ENCODE measurements at regions not wholly inside any gene's neighbourhood (a gene's known extent, or its start where the extent isn't known, plus 50 kb on each side); places are given as distances from the start of the nearest gene placed in this dataset.

- CTCF ChIA-PET: no interaction called here
- H3K27me3 Mint-ChIP-seq (ENCODE audit: insufficient read depth, unreplicated experiment): no peaks in the 10 kb centered on the region
- intact Hi-C loops (cut with micrococcal nuclease; ENCODE audit: unreplicated experiment): no loop called here
- H3K4me3 ChIP-seq (ENCODE audit: low read depth, low read length): no peak overlapping the region
- H3K36me3 Mint-ChIP-seq (ENCODE audit: insufficient read depth, unreplicated experiment): no peaks in the 10 kb centered on the region
- H3K36me3 ChIP-seq (ENCODE audit: control insufficient read depth, insufficient read depth, low read length): no peaks in the 10 kb centered on the region
- no peak for TF ChIP-seq CTCF (IDR thresholded peaks at IDR 0.05; ENCODE audit: insufficient read depth in 1 of 2, low read depth in 1 of 2, low read length in 1 of 2, severe bottlenecking in 1 of 2, unreplicated experiment in 1 of 2)
- no peak overlapping the region for H3K4me3 Mint-ChIP-seq (ENCODE audit: unreplicated experiment)
- no TSS peak for BruUV-seq (replicated peaks)
- no peak for DNase-seq
- POLR2A ChIA-PET: no interaction called here
- H3K27me3 ChIP-seq (replicated peaks; ENCODE audit: control insufficient read depth, insufficient read depth, low read length): no peaks in the 10 kb centered on the region
- peak overlapping the region; percentile 26 for H3K27ac Mint-ChIP-seq (ENCODE audit: unreplicated experiment)
- H3K9me3 Mint-ChIP-seq (ENCODE audit: unreplicated experiment): peaks cover 13% of the 10 kb centered on the region
- no peaks in the 10 kb centered on the region for H3K9me3 ChIP-seq
- peaks cover 18% of the 10 kb centered on the region for H3K4me1 ChIP-seq
- H3K4me1 Mint-ChIP-seq (ENCODE audit: low read depth, unreplicated experiment): peaks cover 22% of the 10 kb centered on the region
Measured at GRCh38 chr5:125137535-125137934, 391.1 kb upstream of the ZNF608 start.

DNA sequence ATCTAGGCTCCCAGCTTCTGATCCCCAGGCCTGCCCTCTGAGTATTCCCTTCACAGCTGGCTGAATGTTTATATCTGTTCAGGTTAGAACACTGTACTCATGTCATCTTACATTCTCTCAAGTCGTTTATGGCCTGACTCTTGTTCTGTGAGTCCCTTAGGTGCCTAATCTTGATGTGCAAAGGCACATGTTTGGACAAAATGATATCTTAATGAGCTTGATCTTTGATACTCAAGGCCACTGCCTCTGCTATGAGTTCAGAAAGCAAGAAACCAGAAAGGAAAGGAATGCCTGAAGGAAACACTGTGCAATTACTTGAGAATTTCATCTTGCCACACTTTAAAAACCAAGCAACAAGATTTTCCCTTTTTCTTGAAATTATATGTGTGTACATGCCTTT, 391.8 kb upstream of the ZNF608 start:
- Mint-ChIP-seq H3K4me1 (ENCODE audit: low read depth, unreplicated experiment) (peaks cover 22% of the 10 kb centered on the region), H3K27ac (ENCODE audit: unreplicated experiment) (peak overlapping the region; percentile 26), H3K36me3 (ENCODE audit: insufficient read depth, unreplicated experiment) (no peaks in the 10 kb centered on the region), H3K9me3 (ENCODE audit: unreplicated experiment) (peaks cover 13% of the 10 kb centered on the region), H3K4me3 (ENCODE audit: unreplicated experiment) (no peak overlapping the region), H3K27me3 (ENCODE audit: insufficient read depth, unreplicated experiment) (no peaks in the 10 kb centered on the region)
- CTCF ChIA-PET: interaction anchor here (0.6 kb wide), 1 partner anchor 89 kb away, joined by 3 read pairs; no protein-coding TSS in a partner anchor
- intact Hi-C loops (cut with micrococcal nuclease; ENCODE audit: unreplicated experiment): no loop called here
- Histone ChIP-seq H3K9me3 (no peaks in the 10 kb centered on the region), H3K4me1 (peaks cover 18% of the 10 kb centered on the region), H3K4me3 (ENCODE audit: low read depth, low read length) (no peak overlapping the region), H3K27me3 (replicated peaks; ENCODE audit: control insufficient read depth, insufficient read depth, low read length) (no peaks in the 10 kb centered on the region), H3K36me3 (ENCODE audit: control insufficient read depth, insufficient read depth, low read length) (no peaks in the 10 kb centered on the region)
- POLR2A ChIA-PET: no interaction called here
- no peak for DNase-seq
- no peak for TF ChIP-seq CTCF (IDR thresholded peaks at IDR 0.05; ENCODE audit: insufficient read depth in 1 of 2, low read depth in 1 of 2, low read length in 1 of 2, severe bottlenecking in 1 of 2, unreplicated experiment in 1 of 2)
- no TSS peak for BruUV-seq (replicated peaks)

- no peak overlapping the region for H3K4me3 Mint-ChIP-seq (ENCODE audit: unreplicated experiment)
- H3K27ac Mint-ChIP-seq (ENCODE audit: unreplicated experiment): no peak overlapping the region
- H3K27me3 ChIP-seq (replicated peaks; ENCODE audit: control insufficient read depth, insufficient read depth, low read length): no peaks in the 10 kb centered on the region
- no peaks in the 10 kb centered on the region for H3K27me3 Mint-ChIP-seq (ENCODE audit: insufficient read depth, unreplicated experiment)
- intact Hi-C loops (cut with micrococcal nuclease; ENCODE audit: unreplicated experiment): no loop called here
- H3K9me3 Mint-ChIP-seq (ENCODE audit: unreplicated experiment): peaks cover 13% of the 10 kb centered on the region
- CTCF ChIA-PET: no interaction called here
- no peak for DNase-seq
- no peak overlapping the region for H3K4me3 ChIP-seq (ENCODE audit: low read depth, low read length)
- no TSS peak for BruUV-seq (replicated peaks)
- H3K4me1 ChIP-seq: peaks cover 17% of the 10 kb centered on the region
- H3K4me1 Mint-ChIP-seq (ENCODE audit: low read depth, unreplicated experiment): peaks cover 22% of the 10 kb centered on the region
- TF ChIP-seq CTCF (IDR thresholded peaks at IDR 0.05; ENCODE audit: insufficient read depth in 1 of 2, low read depth in 1 of 2, low read length in 1 of 2, severe bottlenecking in 1 of 2, unreplicated experiment in 1 of 2): no peak
- H3K9me3 ChIP-seq: no peaks in the 10 kb centered on the region
- no peaks in the 10 kb centered on the region for H3K36me3 Mint-ChIP-seq (ENCODE audit: insufficient read depth, unreplicated experiment)
- POLR2A ChIA-PET: no interaction called here
- H3K36me3 ChIP-seq (ENCODE audit: control insufficient read depth, insufficient read depth, low read length): no peaks in the 10 kb centered on the region
Measured at GRCh38 chr5:125139590-125139989, 393.2 kb upstream of the ZNF608 start.
